Testis (tissue), 2 donors: ENCODE measurements at regions not wholly inside any gene's neighbourhood (a gene's known extent, or its start where the extent isn't known, plus 50 kb on each side); places are given as distances from the start of the nearest gene placed in this dataset.

Experiments
- POLR2A ChIP-seq: fragments of 450-650 bp; IDR thresholded peaks from one replicate; pipeline ENCODE4 v1.6.1; 2017; ENCODE audit warnings: antibody characterized with exemption, mild to moderate bottlenecking, moderate library complexity
- TF ChIP-seq, protein P1 (sequence below), 3 experiments: fragments of 450-650 bp in 2 of 3; fragments of 200-600 bp in 1 of 3; sonication (generic) in 1 of 3; IDR thresholded peaks; one replicate each; pipeline ENCODE4 v1.5.1; 2016 to 2019; ENCODE audit warnings: antibody characterized with exemption in 3 of 3, mild to moderate bottlenecking in 2 of 3, moderate library complexity in 1 of 3

- TF ChIP-seq, protein P1, sequence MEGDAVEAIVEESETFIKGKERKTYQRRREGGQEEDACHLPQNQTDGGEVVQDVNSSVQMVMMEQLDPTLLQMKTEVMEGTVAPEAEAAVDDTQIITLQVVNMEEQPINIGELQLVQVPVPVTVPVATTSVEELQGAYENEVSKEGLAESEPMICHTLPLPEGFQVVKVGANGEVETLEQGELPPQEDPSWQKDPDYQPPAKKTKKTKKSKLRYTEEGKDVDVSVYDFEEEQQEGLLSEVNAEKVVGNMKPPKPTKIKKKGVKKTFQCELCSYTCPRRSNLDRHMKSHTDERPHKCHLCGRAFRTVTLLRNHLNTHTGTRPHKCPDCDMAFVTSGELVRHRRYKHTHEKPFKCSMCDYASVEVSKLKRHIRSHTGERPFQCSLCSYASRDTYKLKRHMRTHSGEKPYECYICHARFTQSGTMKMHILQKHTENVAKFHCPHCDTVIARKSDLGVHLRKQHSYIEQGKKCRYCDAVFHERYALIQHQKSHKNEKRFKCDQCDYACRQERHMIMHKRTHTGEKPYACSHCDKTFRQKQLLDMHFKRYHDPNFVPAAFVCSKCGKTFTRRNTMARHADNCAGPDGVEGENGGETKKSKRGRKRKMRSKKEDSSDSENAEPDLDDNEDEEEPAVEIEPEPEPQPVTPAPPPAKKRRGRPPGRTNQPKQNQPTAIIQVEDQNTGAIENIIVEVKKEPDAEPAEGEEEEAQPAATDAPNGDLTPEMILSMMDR (IDR thresholded peaks at IDR 0.05) = no peak
- TF ChIP-seq POLR2A = no peak
Observed at GRCh38 chr1:208895181-208895580, 651.0 kb upstream of the PLXNA2 start.
